Spleen (tissue), 11 donors: ENCODE measurements at regions not wholly inside any gene's neighbourhood (a gene's known extent, or its start where the extent isn't known, plus 50 kb on each side); places are given as distances from the start of the nearest gene placed in this dataset.

Experiments
- DNase-seq: peaks from one replicate; pipeline ENCODE4 v3.0.0-alpha.2; 2020
- H3K27ac ChIP-seq, 8 donors: fragments of 200-600 bp; sonication (generic) in 7 of 8; 1 replicate in 4 of 8; 2 replicates in 4 of 8; pipeline versions ENCODE4 v1.5.0 to v1.8.0; 2016 to 2021; ENCODE audit warnings: inconsistent platforms in 4 of 8, mild to moderate bottlenecking in 4 of 8, moderate library complexity in 1 of 8
- H3K27me3 ChIP-seq, 7 donors: fragments of 200-600 bp; sonication (generic) in 6 of 7; replicated peaks in 1 of 7; 1 replicate in 4 of 7; 2 replicates in 3 of 7; pipeline versions ENCODE4 v1.5.0 to v1.8.0; 2016 to 2021; ENCODE audit warnings: inconsistent platforms in 3 of 7, mild to moderate bottlenecking in 1 of 7
- H3K36me3 ChIP-seq, 6 donors: fragments of 200-600 bp; sonication (generic) in 5 of 6; 1 replicate in 4 of 6; 2 replicates in 2 of 6; pipeline versions ENCODE4 v1.5.0 to v1.8.0; 2016 to 2021; ENCODE audit warnings: inconsistent platforms in 2 of 6
- H3K4me1 ChIP-seq, 6 donors: fragments of 200-600 bp; sonication (generic) in 5 of 6; 1 replicate in 3 of 6; 2 replicates in 3 of 6; pipeline versions ENCODE4 v1.5.0 to v1.8.0; 2016 to 2021; ENCODE audit warnings: inconsistent platforms in 3 of 6
- H3K4me3 ChIP-seq, 8 donors: fragments of 200-600 bp; sonication (generic) in 7 of 8; 1 replicate in 4 of 8; 2 replicates in 4 of 8; pipeline versions ENCODE4 v1.5.0 to v1.8.0; 2016 to 2021; ENCODE audit warnings: inconsistent platforms in 4 of 8, mild to moderate bottlenecking in 4 of 8, moderate library complexity in 2 of 8
- H3K9me3 ChIP-seq, 8 donors: fragments of 200-600 bp; sonication (generic) in 7 of 8; 1 replicate in 4 of 8; 2 replicates in 4 of 8; pipeline versions ENCODE4 v1.5.0 to v1.8.0; 2016 to 2021; ENCODE audit warnings: inconsistent platforms in 4 of 8
- POLR2A ChIP-seq, 3 donors: fragments of 450-650 bp; IDR thresholded peaks; one replicate each; pipeline ENCODE4 v1.5.1; 2017; ENCODE audit warnings: antibody characterized with exemption in 3 of 3, mild to moderate bottlenecking in 1 of 3
- POLR2AphosphoS5 ChIP-seq, 3 donors: sonication (generic); formaldehyde crosslinking; IDR thresholded peaks; one replicate each; pipeline ENCODE4 v1.5.1; 2017; ENCODE audit warnings: antibody characterized with exemption in 3 of 3
- WGBS, 5 donors: extraction: QIAGEN DNeasy Blood & Tissue Kit in 3 of 5; methylation state at CpG; one replicate each; pipeline versions ENCODE4 v1.1.5 to v1.1.7; 2013 to 2018; 5-methylcytosine and 5-hydroxymethylcytosine counted together
- intact Hi-C: fragments of 100-400 bp; cut with DNase I; formaldehyde crosslinking; loops from one replicate; pipeline ENCODE4 v1.15.0; 2023; ENCODE audit warnings: low total_unique reads
- TF ChIP-seq, protein P1 (sequence below), 11 experiments: fragments of 200-600 bp in 7 of 11; fragments of 450-650 bp in 4 of 11; sonication (generic) in 4 of 11; IDR thresholded peaks in 8 of 11; conservative IDR thresholded peaks in 3 of 11; 1 replicate in 7 of 11; 2 replicates in 4 of 11; pipeline versions ENCODE4 v1.4.0 to v1.8.0; 2016 to 2021; ENCODE audit warnings: antibody characterized with exemption in 11 of 11, inconsistent platforms in 4 of 11, mild to moderate bottlenecking in 1 of 11
- donor health status: healthy with polysubstance abuse.
- donor health status: DM: no; HTN: no; CAD: no; lungs with moderate emphysema.
- donor health status: DM: no; HTN: no; CAD: no.
- donor health status: Bipolar disorder and iron deficiency.
- donor health status: healthy.
- donor health status: DM: no; HTN: no; CAD: no.
- donor health status: DM: yes; HTN: yes; CAD: no.

DNA sequence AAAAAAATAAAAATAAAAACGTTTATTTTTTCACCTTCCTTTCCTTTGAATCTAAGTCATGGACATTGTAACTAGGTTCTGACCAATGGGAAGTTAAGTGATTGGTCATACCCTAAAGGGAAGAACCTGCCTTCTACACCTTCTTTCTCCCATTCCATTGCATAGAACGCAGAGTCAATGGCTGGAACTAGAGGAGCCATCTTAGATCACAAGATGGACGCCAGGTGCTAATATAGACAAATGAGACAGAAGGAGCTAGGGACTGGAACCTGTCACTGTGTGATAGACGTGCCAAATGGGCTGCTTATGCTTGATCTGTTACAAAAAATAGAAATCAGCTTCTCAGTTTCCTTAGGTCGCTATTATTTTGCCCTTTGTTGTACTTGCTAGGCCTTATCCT lies 606.6 kb downstream of the MED13L start:
- Histone ChIP-seq H3K27me3 (peaks cover 0 to 3% (median 0%) of the 10 kb centered on the region in 7 donors), H3K4me3 (no peak overlapping the region), H3K36me3 (no peaks in the 10 kb centered on the region), H3K27ac (no peak overlapping the region), H3K4me1 (no peaks in the 10 kb centered on the region), H3K9me3 (peaks cover 0 to 5% (median 0%) of the 10 kb centered on the region in 8 donors)
- 70 to 90% (median 78%) methylated on average over 5 of the region's 5 CpGs for WGBS, 5 donors
- DNase-seq, result no peak
- intact Hi-C loops, result no loop called here
- no peak for TF ChIP-seq POLR2A (IDR thresholded peaks at IDR 0.05)
- no peak for TF ChIP-seq POLR2AphosphoS5 (IDR thresholded peaks at IDR 0.05)
- TF ChIP-seq, protein P1, sequence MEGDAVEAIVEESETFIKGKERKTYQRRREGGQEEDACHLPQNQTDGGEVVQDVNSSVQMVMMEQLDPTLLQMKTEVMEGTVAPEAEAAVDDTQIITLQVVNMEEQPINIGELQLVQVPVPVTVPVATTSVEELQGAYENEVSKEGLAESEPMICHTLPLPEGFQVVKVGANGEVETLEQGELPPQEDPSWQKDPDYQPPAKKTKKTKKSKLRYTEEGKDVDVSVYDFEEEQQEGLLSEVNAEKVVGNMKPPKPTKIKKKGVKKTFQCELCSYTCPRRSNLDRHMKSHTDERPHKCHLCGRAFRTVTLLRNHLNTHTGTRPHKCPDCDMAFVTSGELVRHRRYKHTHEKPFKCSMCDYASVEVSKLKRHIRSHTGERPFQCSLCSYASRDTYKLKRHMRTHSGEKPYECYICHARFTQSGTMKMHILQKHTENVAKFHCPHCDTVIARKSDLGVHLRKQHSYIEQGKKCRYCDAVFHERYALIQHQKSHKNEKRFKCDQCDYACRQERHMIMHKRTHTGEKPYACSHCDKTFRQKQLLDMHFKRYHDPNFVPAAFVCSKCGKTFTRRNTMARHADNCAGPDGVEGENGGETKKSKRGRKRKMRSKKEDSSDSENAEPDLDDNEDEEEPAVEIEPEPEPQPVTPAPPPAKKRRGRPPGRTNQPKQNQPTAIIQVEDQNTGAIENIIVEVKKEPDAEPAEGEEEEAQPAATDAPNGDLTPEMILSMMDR (IDR thresholded peaks at IDR 0.05 in 8 of 11, conservative IDR thresholded peaks at IDR 0.05 in 3 of 11), result no peak

DNA sequence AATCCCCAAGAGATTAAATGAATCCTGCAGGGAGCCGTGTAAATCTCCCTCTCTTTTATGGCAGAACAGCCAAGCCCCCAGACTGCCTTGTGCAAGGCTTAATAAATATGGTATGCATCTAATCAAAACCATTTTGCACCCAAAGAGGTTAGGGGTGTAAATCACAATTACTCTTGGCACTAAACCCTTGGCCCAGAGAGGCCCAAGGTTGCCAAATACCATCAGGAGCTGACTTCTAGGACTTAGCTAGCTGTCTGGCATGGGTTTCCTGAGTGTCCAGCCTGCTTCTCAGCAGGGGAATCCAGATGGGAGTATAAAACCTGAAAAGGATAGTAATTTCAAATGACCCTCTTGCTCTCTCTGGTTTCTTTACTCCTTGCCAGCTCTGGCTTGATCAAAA lies 610.4 kb downstream of the MED13L start:
- Histone ChIP-seq H3K27me3 (peaks cover 0 to 15% (median 0%) of the 10 kb centered on the region in 7 donors), H3K4me3 (no peak overlapping the region), H3K4me1 (no peaks in the 10 kb centered on the region), H3K36me3 (no peaks in the 10 kb centered on the region), H3K9me3 (peaks cover 0 to 1% (median 0%) of the 10 kb centered on the region in 8 donors), H3K27ac (no peak overlapping the region)
- 54 to 73% (median 62%) methylated on average over 1 of the region's 1 CpG for WGBS, 5 donors
- intact Hi-C loops, result no loop called here
- DNase-seq, result no peak
- TF ChIP-seq, protein P1 (IDR thresholded peaks at IDR 0.05 in 8 of 11, conservative IDR thresholded peaks at IDR 0.05 in 3 of 11), result no peak
- TF ChIP-seq POLR2A (IDR thresholded peaks at IDR 0.05) (no peak), POLR2AphosphoS5 (IDR thresholded peaks at IDR 0.05) (no peak)

DNA sequence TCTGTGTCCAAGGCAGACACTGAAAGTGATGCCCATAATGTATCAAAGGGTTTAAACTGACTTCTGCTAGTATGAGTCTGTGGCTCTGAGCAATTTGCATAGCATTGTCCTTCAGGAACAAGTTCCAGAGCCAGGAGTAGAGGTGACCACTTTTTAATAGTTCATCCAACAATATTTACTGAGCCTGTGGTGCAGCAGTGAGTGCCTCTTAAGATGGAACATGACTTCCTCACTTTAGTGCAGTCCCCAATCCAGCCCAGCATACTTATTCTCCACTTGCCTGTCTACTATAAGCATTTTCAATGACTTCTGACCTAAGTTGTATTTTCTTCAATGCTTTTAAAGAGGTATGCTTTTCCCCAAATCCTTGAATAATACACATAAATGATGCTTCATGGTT lies 611.3 kb downstream of the MED13L start:
- intact Hi-C loops, result no loop called here
- H3K27ac ChIP-seq, result no peak overlapping the region
- no peaks in the 10 kb centered on the region for H3K36me3 ChIP-seq
- H3K9me3 ChIP-seq, result no peaks in the 10 kb centered on the region
- no peak overlapping the region for H3K4me3 ChIP-seq
- DNase-seq, result no peak
- peaks cover 0 to 15% (median 0%) of the 10 kb centered on the region in 7 donors for H3K27me3 ChIP-seq
- peaks cover 0 to 5% (median 1%) of the 10 kb centered on the region in 6 donors for H3K4me1 ChIP-seq
- TF ChIP-seq, protein P1 (IDR thresholded peaks at IDR 0.05 in 8 of 11, conservative IDR thresholded peaks at IDR 0.05 in 3 of 11), result no peak
- TF ChIP-seq POLR2AphosphoS5 (IDR thresholded peaks at IDR 0.05), result no peak
- TF ChIP-seq POLR2A (IDR thresholded peaks at IDR 0.05), result no peak

DNA sequence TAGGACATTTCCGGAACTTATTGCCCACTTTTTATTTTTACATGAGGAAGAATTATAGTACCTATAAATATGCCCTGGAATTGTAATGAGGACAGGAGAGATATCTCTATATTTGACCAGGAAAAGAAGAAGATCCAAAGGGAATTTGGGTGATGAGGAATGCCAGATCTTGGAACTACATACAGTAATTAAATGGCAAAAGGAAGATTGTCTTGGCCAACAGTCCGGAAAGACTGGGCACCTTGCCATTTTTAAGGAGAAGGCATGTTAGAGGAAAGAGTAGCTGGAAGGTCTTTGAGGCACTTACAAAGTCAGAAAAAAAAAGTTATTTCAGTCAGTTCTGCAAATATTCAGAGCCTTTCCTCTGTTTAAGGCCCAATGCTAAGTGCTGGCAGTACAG lies 616.4 kb downstream of the MED13L start:
- Histone ChIP-seq H3K27ac (peak overlapping the region in 1 of 8 donors; percentile 16), H3K4me1 (peaks cover 0 to 10% (median 6%) of the 10 kb centered on the region in 6 donors), H3K36me3 (no peaks in the 10 kb centered on the region), H3K4me3 (no peak overlapping the region), H3K9me3 (no peaks in the 10 kb centered on the region), H3K27me3 (peaks cover 0 to 34% (median 0%) of the 10 kb centered on the region in 7 donors)
- intact Hi-C loops, result no loop called here
- 57 to 78% (median 66%) methylated on average over 2 of the region's 2 CpGs for WGBS, 5 donors
- TF ChIP-seq, protein P1 (IDR thresholded peaks at IDR 0.05 in 8 of 11, conservative IDR thresholded peaks at IDR 0.05 in 3 of 11), result no peak
- TF ChIP-seq POLR2A (IDR thresholded peaks at IDR 0.05), result no peak
- TF ChIP-seq POLR2AphosphoS5 (IDR thresholded peaks at IDR 0.05), result no peak
- DNase-seq, result no peak
